Subcutaneous abdominal adipose tissue (tissue), 5 donors: ENCODE measurements at regions not wholly inside any gene's neighbourhood (a gene's known extent, or its start where the extent isn't known, plus 50 kb on each side); places are given as distances from the start of the nearest gene placed in this dataset.

Experiments
- H3K27ac ChIP-seq: one replicate; pipeline ENCODE4 v1.7.0; 2013; ENCODE audit warnings: low read depth, mild to moderate bottlenecking, inconsistent platforms, low read length, moderate library complexity
- H3K27me3 ChIP-seq, 5 donors: one replicate each; pipeline ENCODE4 v1.7.0; 2013; ENCODE audit warnings: low read length in 5 of 5, inconsistent platforms in 1 of 5; ENCODE audit not compliant: control insufficient read depth in 5 of 5, insufficient read depth in 4 of 5
- H3K36me3 ChIP-seq, 5 donors: one replicate each; pipeline ENCODE4 v1.7.0; 2013; ENCODE audit warnings: low read length in 5 of 5; ENCODE audit not compliant: control insufficient read depth in 5 of 5, insufficient read depth in 5 of 5
- H3K4me1 ChIP-seq, 5 donors: one replicate each; pipeline ENCODE4 v1.7.0; 2013; ENCODE audit warnings: low read length in 5 of 5, mild to moderate bottlenecking in 3 of 5, moderate library complexity in 1 of 5; ENCODE audit not compliant: control insufficient read depth in 5 of 5, insufficient read depth in 5 of 5
- H3K4me3 ChIP-seq, 5 donors: one replicate each; pipeline ENCODE4 v1.7.0; 2013; ENCODE audit warnings: low read length in 5 of 5, low read depth in 1 of 5
- H3K9ac ChIP-seq, 5 donors: one replicate each; pipeline ENCODE4 v1.7.0; 2013; ENCODE audit warnings: low read length in 5 of 5, mild to moderate bottlenecking in 4 of 5, moderate library complexity in 3 of 5
- H3K9me3 ChIP-seq, 5 donors: one replicate each; pipeline ENCODE4 v1.7.0; 2013; ENCODE audit warnings: low read length in 5 of 5; ENCODE audit not compliant: control insufficient read depth in 5 of 5
- donor health status: healthy.
- donor health status: healthy.
- donor health status: healthy.
- donor health status: healthy.
- donor health status: healthy.

GRCh38 chr9:113776194-113776593 is 99.9 kb upstream of the ZNF618 start:
- peaks cover 0 to 10% (median 6%) of the 10 kb centered on the region in 5 donors for H3K9me3 ChIP-seq
- no peak overlapping the region for H3K9ac ChIP-seq
- H3K36me3 ChIP-seq, result no peaks in the 10 kb centered on the region
- peaks cover 0 to 3% (median 0%) of the 10 kb centered on the region in 5 donors for H3K27me3 ChIP-seq
- no peak overlapping the region for H3K27ac ChIP-seq
- H3K4me1 ChIP-seq, result peaks cover 1 to 18% (median 3%) of the 10 kb centered on the region in 5 donors
- no peak overlapping the region for H3K4me3 ChIP-seq

- H3K27me3 ChIP-seq, result peaks cover 0 to 3% (median 0%) of the 10 kb centered on the region in 5 donors
- peaks cover 0 to 3% (median 0%) of the 10 kb centered on the region in 5 donors for H3K9me3 ChIP-seq
- peaks cover 0 to 8% (median 0%) of the 10 kb centered on the region in 5 donors for H3K4me1 ChIP-seq
- no peak overlapping the region for H3K9ac ChIP-seq
- no peak overlapping the region for H3K4me3 ChIP-seq
- no peaks in the 10 kb centered on the region for H3K36me3 ChIP-seq
- no peak overlapping the region for H3K27ac ChIP-seq
These were observed 94.7 kb upstream of the ZNF618 start for GRCh38 chr9:113781381-113781780.

GRCh38 chr9:113781896-113782295 is 94.2 kb upstream of the ZNF618 start:
- Histone ChIP-seq H3K9ac (no peak overlapping the region), H3K27ac (no peak overlapping the region), H3K9me3 (peaks cover 0 to 3% (median 0%) of the 10 kb centered on the region in 5 donors), H3K4me3 (no peak overlapping the region), H3K27me3 (peaks cover 0 to 3% (median 0%) of the 10 kb centered on the region in 5 donors), H3K36me3 (no peaks in the 10 kb centered on the region), H3K4me1 (peaks cover 0 to 8% (median 0%) of the 10 kb centered on the region in 5 donors)

- Histone ChIP-seq H3K9me3 (no peaks in the 10 kb centered on the region), H3K27me3 (peaks cover 0 to 4% (median 3%) of the 10 kb centered on the region in 5 donors), H3K27ac (no peak overlapping the region), H3K4me1 (peaks cover 0 to 8% (median 0%) of the 10 kb centered on the region in 5 donors), H3K4me3 (no peak overlapping the region), H3K36me3 (no peaks in the 10 kb centered on the region), H3K9ac (no peak overlapping the region)
These were observed 92.6 kb upstream of the ZNF618 start for GRCh38 chr9:113783475-113783874.

GRCh38 chr9:113785334-113785733 is 90.8 kb upstream of the ZNF618 start:
- peaks cover 0 to 16% (median 8%) of the 10 kb centered on the region in 5 donors for H3K27me3 ChIP-seq
- H3K27ac ChIP-seq, result no peak overlapping the region
- peaks cover 0 to 8% (median 0%) of the 10 kb centered on the region in 5 donors for H3K4me1 ChIP-seq
- no peak overlapping the region for H3K4me3 ChIP-seq
- no peaks in the 10 kb centered on the region for H3K36me3 ChIP-seq
- no peaks in the 10 kb centered on the region for H3K9me3 ChIP-seq
- no peak overlapping the region for H3K9ac ChIP-seq

- H3K9ac ChIP-seq, result no peak overlapping the region
- no peak overlapping the region for H3K4me3 ChIP-seq
- H3K9me3 ChIP-seq, result peaks cover 0 to 1% (median 0%) of the 10 kb centered on the region in 5 donors
- H3K27ac ChIP-seq, result no peak overlapping the region
- H3K27me3 ChIP-seq, result peaks cover 0 to 17% (median 8%) of the 10 kb centered on the region in 5 donors
- H3K36me3 ChIP-seq, result no peaks in the 10 kb centered on the region
- H3K4me1 ChIP-seq, result peaks cover 0 to 8% (median 0%) of the 10 kb centered on the region in 5 donors
These were observed 90.0 kb upstream of the ZNF618 start for GRCh38 chr9:113786071-113786470.

- no peaks in the 10 kb centered on the region for H3K36me3 ChIP-seq
- no peak overlapping the region for H3K9ac ChIP-seq
- H3K27me3 ChIP-seq, result peaks cover 0 to 17% (median 8%) of the 10 kb centered on the region in 5 donors
- H3K9me3 ChIP-seq, result peaks cover 0 to 6% (median 3%) of the 10 kb centered on the region in 5 donors
- no peak overlapping the region for H3K27ac ChIP-seq
- no peak overlapping the region for H3K4me3 ChIP-seq
- peaks cover 0 to 8% (median 0%) of the 10 kb centered on the region in 5 donors for H3K4me1 ChIP-seq
These were observed 88.2 kb upstream of the ZNF618 start for GRCh38 chr9:113787871-113788270.

- Histone ChIP-seq H3K9me3 (peaks cover 0 to 6% (median 3%) of the 10 kb centered on the region in 5 donors), H3K27ac (no peak overlapping the region), H3K27me3 (peaks cover 0 to 17% (median 8%) of the 10 kb centered on the region in 5 donors), H3K4me3 (no peak overlapping the region), H3K36me3 (no peaks in the 10 kb centered on the region), H3K4me1 (peaks cover 0 to 8% (median 0%) of the 10 kb centered on the region in 5 donors), H3K9ac (no peak overlapping the region)
These were observed 87.3 kb upstream of the ZNF618 start for GRCh38 chr9:113788616-113789330.

GRCh38 chr9:113790093-113790492 is 86.0 kb upstream of the ZNF618 start:
- peaks cover 0 to 8% (median 0%) of the 10 kb centered on the region in 5 donors for H3K4me1 ChIP-seq
- H3K9ac ChIP-seq, result no peak overlapping the region
- no peak overlapping the region for H3K4me3 ChIP-seq
- peaks cover 0 to 17% (median 8%) of the 10 kb centered on the region in 5 donors for H3K27me3 ChIP-seq
- H3K9me3 ChIP-seq, result peaks cover 0 to 6% (median 3%) of the 10 kb centered on the region in 5 donors
- H3K36me3 ChIP-seq, result no peaks in the 10 kb centered on the region
- H3K27ac ChIP-seq, result no peak overlapping the region

- Histone ChIP-seq H3K27me3 (peaks cover 4 to 14% (median 8%) of the 10 kb centered on the region in 5 donors), H3K27ac (no peak overlapping the region)
These were observed 82.6 kb upstream of the ZNF618 start for GRCh38 chr9:113793558-113793957.

More at GRCh38 chr9:113793558-113793957, 82.6 kb upstream of the ZNF618 start:
- no peaks in the 10 kb centered on the region for H3K4me1 ChIP-seq
- H3K4me3 ChIP-seq, result no peak overlapping the region
- peaks cover 0 to 6% (median 3%) of the 10 kb centered on the region in 5 donors for H3K9me3 ChIP-seq
- H3K9ac ChIP-seq, result no peak overlapping the region
- no peaks in the 10 kb centered on the region for H3K36me3 ChIP-seq
